Fibroblast of lung (primary cell): ENCODE measurements at regions not wholly inside any gene's neighbourhood (a gene's known extent, or its start where the extent isn't known, plus 50 kb on each side); places are given as distances from the start of the nearest gene placed in this dataset.

Experiments
- DNase-seq, 2 donors: peaks; one replicate each; pipeline versions ENCODE4 v3.0.0 to v3.0.0-alpha.2; 2010; ENCODE audit warnings: low read depth in 2 of 2
- H2AFZ ChIP-seq: 2 replicates; pipeline ENCODE4 v1.5.1; 2012; ENCODE audit warnings: low read length, control low read depth, inconsistent platforms
- H3K27ac ChIP-seq: 2 replicates; pipeline ENCODE4 v1.5.1; 2011; ENCODE audit warnings: low read length, control low read depth; ENCODE audit not compliant: insufficient read depth
- H3K27me3 ChIP-seq: 2 replicates; pipeline ENCODE4 v1.5.1; 2011; ENCODE audit warnings: mild to moderate bottlenecking, low read length; ENCODE audit not compliant: control insufficient read depth, insufficient read depth
- H3K36me3 ChIP-seq: 2 replicates; pipeline ENCODE4 v1.5.1; 2011; ENCODE audit warnings: low read length; ENCODE audit not compliant: control insufficient read depth, insufficient read depth
- H3K4me1 ChIP-seq: 2 replicates; pipeline ENCODE4 v1.5.1; 2011; ENCODE audit warnings: low read length; ENCODE audit not compliant: control insufficient read depth, insufficient read depth; ENCODE audit errors: extremely low read depth
- H3K4me2 ChIP-seq: 2 replicates; pipeline ENCODE4 v1.5.1; 2011; ENCODE audit warnings: low read length, control low read depth; ENCODE audit not compliant: insufficient read depth; ENCODE audit errors: extremely low read depth
- H3K4me3 ChIP-seq, 4 experiments: fragments of 200-600 bp in 1 of 4; sonication (generic) in 1 of 4; replicated peaks in 1 of 4; 2 replicates each; pipeline ENCODE4 v1.5.1; 2011 to 2016; ENCODE audit warnings: low read length in 4 of 4, low read depth in 3 of 4, mild to moderate bottlenecking in 3 of 4, control low read depth in 2 of 4, inconsistent platforms in 1 of 4, mixed read lengths in 1 of 4; ENCODE audit not compliant: insufficient read depth in 1 of 4; ENCODE audit errors: control extremely low read depth in 1 of 4
- H3K79me2 ChIP-seq: 2 replicates; pipeline ENCODE4 v1.5.1; 2012; ENCODE audit warnings: mild to moderate bottlenecking, low read length, inconsistent platforms; ENCODE audit not compliant: control insufficient read depth, insufficient read depth
- H3K9ac ChIP-seq: 2 replicates; pipeline ENCODE4 v1.5.1; 2011; ENCODE audit warnings: mild to moderate bottlenecking, low read length, control low read depth; ENCODE audit not compliant: insufficient read depth
- H3K9me3 ChIP-seq: 2 replicates; pipeline ENCODE4 v1.5.1; 2012; ENCODE audit warnings: low read depth, low read length; ENCODE audit not compliant: control insufficient read depth, insufficient read depth
- H4K20me1 ChIP-seq: 2 replicates; pipeline ENCODE4 v1.5.1; 2011; ENCODE audit warnings: low read length; ENCODE audit not compliant: control insufficient read depth, insufficient read depth; ENCODE audit errors: extremely low read depth
- EZH2 ChIP-seq: IDR thresholded peaks from 2 replicates; pipeline ENCODE4 v1.5.1; 2012; ENCODE audit warnings: low read length, control low read depth, mild to moderate bottlenecking; ENCODE audit errors: missing control alignments
- TF ChIP-seq, protein P1 (sequence below), 2 donors: IDR thresholded peaks in 1 of 2; conservative IDR thresholded peaks in 1 of 2; 1 replicate in 1 of 2; 2 replicates in 1 of 2; pipeline ENCODE4 v1.5.1; 2011 to 2012; ENCODE audit warnings: low read length in 2 of 2, control low read depth in 1 of 2, inconsistent platforms in 1 of 2, low read depth in 1 of 2, mild to moderate bottlenecking in 1 of 2

DNA sequence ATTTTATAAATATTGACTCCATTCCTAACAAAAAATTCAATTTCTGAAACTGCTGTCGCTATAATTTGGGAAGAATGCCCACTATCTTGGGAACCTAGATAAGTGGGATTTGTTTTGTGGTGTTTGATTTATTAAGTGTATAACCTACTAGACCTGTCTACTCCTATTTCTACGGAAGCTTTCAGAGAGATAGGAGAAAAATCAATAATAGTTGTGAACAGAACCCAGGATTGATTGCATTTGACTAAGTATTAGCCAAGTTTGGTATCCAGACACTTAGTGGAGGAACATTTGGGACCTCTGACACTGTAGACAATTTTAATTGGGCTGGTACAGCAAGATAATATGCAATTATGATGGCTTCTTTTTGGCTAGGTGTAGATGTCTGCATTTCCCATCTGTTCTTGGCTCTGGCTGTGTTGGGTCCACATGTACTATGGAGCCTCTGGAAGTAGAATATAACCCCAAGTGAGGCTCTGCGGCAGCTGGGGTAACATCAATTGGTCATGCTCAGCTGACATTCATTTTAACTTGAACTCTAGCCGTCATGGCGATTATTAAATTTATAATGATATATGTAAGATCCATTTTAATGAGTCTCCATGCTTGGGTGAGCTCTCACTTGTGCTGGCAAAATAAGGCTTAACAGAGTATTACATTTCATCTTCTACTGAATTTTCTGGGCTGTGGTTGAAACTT is 111.5 kb upstream of the E2F8 start:
- peaks cover 27% of the 10 kb centered on the region for H3K27me3 ChIP-seq
- TF ChIP-seq EZH2 = no peak
- TF ChIP-seq, protein P1, sequence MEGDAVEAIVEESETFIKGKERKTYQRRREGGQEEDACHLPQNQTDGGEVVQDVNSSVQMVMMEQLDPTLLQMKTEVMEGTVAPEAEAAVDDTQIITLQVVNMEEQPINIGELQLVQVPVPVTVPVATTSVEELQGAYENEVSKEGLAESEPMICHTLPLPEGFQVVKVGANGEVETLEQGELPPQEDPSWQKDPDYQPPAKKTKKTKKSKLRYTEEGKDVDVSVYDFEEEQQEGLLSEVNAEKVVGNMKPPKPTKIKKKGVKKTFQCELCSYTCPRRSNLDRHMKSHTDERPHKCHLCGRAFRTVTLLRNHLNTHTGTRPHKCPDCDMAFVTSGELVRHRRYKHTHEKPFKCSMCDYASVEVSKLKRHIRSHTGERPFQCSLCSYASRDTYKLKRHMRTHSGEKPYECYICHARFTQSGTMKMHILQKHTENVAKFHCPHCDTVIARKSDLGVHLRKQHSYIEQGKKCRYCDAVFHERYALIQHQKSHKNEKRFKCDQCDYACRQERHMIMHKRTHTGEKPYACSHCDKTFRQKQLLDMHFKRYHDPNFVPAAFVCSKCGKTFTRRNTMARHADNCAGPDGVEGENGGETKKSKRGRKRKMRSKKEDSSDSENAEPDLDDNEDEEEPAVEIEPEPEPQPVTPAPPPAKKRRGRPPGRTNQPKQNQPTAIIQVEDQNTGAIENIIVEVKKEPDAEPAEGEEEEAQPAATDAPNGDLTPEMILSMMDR (conservative IDR thresholded peaks at IDR 0.05 in 1 of 2, IDR thresholded peaks at IDR 0.05 in 1 of 2; ENCODE audit: low read depth in 1 of 2, low read length in 2 of 2) = no peak
- H3K4me3 ChIP-seq = no peak overlapping the region
- H3K9me3 ChIP-seq = no peaks in the 10 kb centered on the region
- no peaks in the 10 kb centered on the region for H3K79me2 ChIP-seq
- H4K20me1 ChIP-seq = no peaks in the 10 kb centered on the region
- H3K36me3 ChIP-seq = no peaks in the 10 kb centered on the region
- no peak overlapping the region for H2AFZ ChIP-seq
- H3K4me2 ChIP-seq = no peak overlapping the region
- H3K27ac ChIP-seq = no peak overlapping the region
- no peak for DNase-seq
- no peaks in the 10 kb centered on the region for H3K4me1 ChIP-seq
- no peak overlapping the region for H3K9ac ChIP-seq

DNA sequence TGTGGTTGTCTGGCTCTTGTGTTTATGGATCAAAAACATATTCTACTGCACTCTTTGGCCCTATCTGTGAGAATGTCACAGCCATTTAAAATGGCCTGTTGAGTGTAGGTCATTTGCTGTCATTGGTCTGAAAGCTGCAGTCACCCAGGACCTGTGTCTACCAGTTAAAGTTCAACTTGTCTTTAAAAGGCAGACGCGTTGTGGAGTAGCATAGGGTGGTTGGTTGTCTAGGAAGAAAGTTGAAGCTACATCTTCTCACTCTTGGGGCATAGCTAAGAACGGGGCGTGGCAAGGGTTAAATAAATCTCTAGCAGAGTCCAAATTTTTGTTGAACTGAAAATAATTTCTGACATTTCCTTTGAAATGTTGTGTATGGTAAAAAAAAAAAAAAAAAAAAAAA is 110.7 kb upstream of the E2F8 start:
- DNase-seq = no peak
- Histone ChIP-seq H3K27me3 (peaks cover 27% of the 10 kb centered on the region), H3K9me3 (no peaks in the 10 kb centered on the region), H3K79me2 (no peaks in the 10 kb centered on the region), H3K27ac (no peak overlapping the region), H3K4me2 (no peak overlapping the region), H3K36me3 (no peaks in the 10 kb centered on the region), H2AFZ (no peak overlapping the region), H3K9ac (no peak overlapping the region), H4K20me1 (no peaks in the 10 kb centered on the region), H3K4me3 (no peak overlapping the region), H3K4me1 (no peaks in the 10 kb centered on the region)
- no peak for TF ChIP-seq EZH2
- TF ChIP-seq, protein P1 (conservative IDR thresholded peaks at IDR 0.05 in 1 of 2, IDR thresholded peaks at IDR 0.05 in 1 of 2; ENCODE audit: low read depth in 1 of 2, low read length in 2 of 2) = no peak

DNA sequence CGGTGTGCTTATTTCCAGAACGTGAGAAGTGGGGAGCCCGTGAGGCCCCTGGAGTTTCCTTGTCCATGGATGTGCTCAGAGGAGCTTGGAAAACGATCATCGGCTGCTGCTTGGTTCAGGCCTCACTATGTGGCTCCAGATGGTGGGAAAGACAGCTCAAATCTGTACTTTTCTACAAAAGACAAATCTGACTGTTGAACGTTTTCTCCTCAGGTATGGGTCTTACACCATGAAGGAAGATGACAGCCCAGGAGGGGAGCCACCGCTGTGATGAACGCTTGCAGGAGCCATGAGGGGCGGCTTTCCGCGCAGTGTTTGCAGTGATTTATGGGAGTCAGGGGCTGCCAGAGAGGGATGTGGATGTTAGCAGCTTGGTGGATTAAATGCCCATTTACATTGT is 109.4 kb upstream of the E2F8 start:
- no peak for DNase-seq
- H4K20me1 ChIP-seq = no peaks in the 10 kb centered on the region
- H3K9me3 ChIP-seq = no peaks in the 10 kb centered on the region
- H3K9ac ChIP-seq = no peak overlapping the region
- H3K36me3 ChIP-seq = no peaks in the 10 kb centered on the region
- H3K27ac ChIP-seq = no peak overlapping the region
- no peak overlapping the region for H3K4me3 ChIP-seq
- peaks cover 30% of the 10 kb centered on the region for H3K27me3 ChIP-seq
- no peak overlapping the region for H2AFZ ChIP-seq
- H3K4me2 ChIP-seq = no peak overlapping the region
- no peaks in the 10 kb centered on the region for H3K79me2 ChIP-seq
- TF ChIP-seq, protein P1 (conservative IDR thresholded peaks at IDR 0.05 in 1 of 2, IDR thresholded peaks at IDR 0.05 in 1 of 2; ENCODE audit: low read depth in 1 of 2, low read length in 2 of 2) = no peak
- TF ChIP-seq EZH2 = no peak
- H3K4me1 ChIP-seq = no peaks in the 10 kb centered on the region
